ENCODE measurements at regions not wholly inside any gene's neighbourhood (a gene's known extent, or its start where the extent isn't known, plus 50 kb on each side); places are given as distances from the start of the nearest gene placed in this dataset.

DNA sequence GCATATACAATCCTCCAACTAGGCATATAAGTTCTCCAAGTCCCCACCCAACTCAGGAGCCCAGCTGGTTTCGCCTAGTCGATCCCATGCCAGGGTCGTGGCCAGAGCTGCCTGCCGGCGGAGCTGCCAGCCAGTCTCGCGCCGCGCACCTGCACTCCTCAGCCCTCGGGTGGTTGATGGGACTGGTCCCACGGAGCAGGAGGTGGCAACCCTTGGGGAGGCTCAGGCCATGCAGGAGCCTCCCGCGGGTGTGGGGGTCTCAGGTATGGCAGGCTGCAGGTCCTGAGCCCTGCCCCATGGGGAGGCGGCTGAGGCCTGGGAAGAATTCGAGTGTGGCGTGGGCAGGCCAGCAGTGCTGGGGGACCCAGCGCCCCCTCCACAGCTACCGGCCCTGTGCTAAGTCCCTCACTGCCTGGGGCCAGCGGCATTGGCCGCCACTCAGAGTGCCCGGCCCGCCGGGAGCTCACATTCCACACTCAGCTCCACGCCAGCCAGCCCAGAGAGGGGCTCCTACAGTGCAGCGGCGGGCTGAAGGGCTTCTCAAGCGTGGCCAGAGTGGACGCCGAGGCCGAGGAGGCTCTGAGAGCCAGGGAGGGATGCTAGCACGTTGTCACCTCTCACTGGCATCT, 1086.4 kb upstream of the PCDH10 start:
- TF ChIP-seq, protein P1, sequence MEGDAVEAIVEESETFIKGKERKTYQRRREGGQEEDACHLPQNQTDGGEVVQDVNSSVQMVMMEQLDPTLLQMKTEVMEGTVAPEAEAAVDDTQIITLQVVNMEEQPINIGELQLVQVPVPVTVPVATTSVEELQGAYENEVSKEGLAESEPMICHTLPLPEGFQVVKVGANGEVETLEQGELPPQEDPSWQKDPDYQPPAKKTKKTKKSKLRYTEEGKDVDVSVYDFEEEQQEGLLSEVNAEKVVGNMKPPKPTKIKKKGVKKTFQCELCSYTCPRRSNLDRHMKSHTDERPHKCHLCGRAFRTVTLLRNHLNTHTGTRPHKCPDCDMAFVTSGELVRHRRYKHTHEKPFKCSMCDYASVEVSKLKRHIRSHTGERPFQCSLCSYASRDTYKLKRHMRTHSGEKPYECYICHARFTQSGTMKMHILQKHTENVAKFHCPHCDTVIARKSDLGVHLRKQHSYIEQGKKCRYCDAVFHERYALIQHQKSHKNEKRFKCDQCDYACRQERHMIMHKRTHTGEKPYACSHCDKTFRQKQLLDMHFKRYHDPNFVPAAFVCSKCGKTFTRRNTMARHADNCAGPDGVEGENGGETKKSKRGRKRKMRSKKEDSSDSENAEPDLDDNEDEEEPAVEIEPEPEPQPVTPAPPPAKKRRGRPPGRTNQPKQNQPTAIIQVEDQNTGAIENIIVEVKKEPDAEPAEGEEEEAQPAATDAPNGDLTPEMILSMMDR (conservative IDR thresholded peaks at IDR 0.05; ENCODE audit: low read length) = no peak
- no peak for TF ChIP-seq EZH2phosphoT487 (IDR thresholded peaks at IDR 0.05; ENCODE audit: borderline replicate concordance)

Measured in Loucy (cell line).